ENCODE measurements at regions not wholly inside any gene's neighbourhood (a gene's known extent, or its start where the extent isn't known, plus 50 kb on each side); places are given as distances from the start of the nearest gene placed in this dataset.

DNA sequence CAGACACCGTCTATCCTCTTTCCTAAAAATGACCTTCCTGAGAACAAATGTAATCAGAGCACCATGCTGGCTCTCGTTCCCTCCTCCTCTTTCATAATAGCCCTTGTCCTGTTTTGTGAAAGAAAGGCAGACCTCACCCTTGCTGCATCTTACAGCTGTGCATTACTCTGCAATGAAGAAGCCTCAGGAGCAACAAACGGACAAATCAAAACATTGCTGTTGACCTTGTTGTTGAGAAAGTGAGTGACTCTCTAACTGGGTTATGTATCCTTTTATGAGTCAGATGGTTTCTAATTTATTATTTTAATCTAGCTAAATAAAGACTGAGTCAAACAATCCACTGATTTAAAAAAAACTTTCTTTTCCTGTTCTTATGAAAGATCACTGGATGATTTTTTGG, 180.9 kb downstream of the RPS29 start:
- TF ChIP-seq, protein P1, sequence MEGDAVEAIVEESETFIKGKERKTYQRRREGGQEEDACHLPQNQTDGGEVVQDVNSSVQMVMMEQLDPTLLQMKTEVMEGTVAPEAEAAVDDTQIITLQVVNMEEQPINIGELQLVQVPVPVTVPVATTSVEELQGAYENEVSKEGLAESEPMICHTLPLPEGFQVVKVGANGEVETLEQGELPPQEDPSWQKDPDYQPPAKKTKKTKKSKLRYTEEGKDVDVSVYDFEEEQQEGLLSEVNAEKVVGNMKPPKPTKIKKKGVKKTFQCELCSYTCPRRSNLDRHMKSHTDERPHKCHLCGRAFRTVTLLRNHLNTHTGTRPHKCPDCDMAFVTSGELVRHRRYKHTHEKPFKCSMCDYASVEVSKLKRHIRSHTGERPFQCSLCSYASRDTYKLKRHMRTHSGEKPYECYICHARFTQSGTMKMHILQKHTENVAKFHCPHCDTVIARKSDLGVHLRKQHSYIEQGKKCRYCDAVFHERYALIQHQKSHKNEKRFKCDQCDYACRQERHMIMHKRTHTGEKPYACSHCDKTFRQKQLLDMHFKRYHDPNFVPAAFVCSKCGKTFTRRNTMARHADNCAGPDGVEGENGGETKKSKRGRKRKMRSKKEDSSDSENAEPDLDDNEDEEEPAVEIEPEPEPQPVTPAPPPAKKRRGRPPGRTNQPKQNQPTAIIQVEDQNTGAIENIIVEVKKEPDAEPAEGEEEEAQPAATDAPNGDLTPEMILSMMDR (conservative IDR thresholded peaks at IDR 0.05; ENCODE audit: low read depth, low read length): no peak
- no peak for TF ChIP-seq EZH2 (IDR thresholded peaks at IDR 0.05; ENCODE audit: low read length, unreplicated experiment)
- TF ChIP-seq EZH2phosphoT487 (IDR thresholded peaks at IDR 0.05; ENCODE audit: borderline replicate concordance, low read length): no peak
